OCI-LY7 (cell line): ENCODE measurements at regions not wholly inside any gene's neighbourhood (a gene's known extent, or its start where the extent isn't known, plus 50 kb on each side); places are given as distances from the start of the nearest gene placed in this dataset.

ENCODE experiments used
- BruUV-seq: library from RNA; stranded (reverse); fragments of 400-500 nt; replicated peaks from 2 replicates; lab custom pipeline; 2021; lab: Mats Ljungman, UMichigan
- CTCF ChIA-PET: fragments of 300-600 bp; sonication (Branson Sonifier 250); formaldehyde crosslinking; loops from one replicate; lab custom pipeline; 2022; ENCODE audit warnings: antibody characterized with exemption; ENCODE audit not compliant: unreplicated experiment; lab: Charles Lee
- POLR2A ChIA-PET: fragments of 300-600 bp; sonication (Branson Sonifier 250); formaldehyde crosslinking; loops from one replicate; lab custom pipeline; 2022; ENCODE audit warnings: antibody characterized with exemption; lab: Charles Lee
- DNase-seq: peaks from one replicate; pipeline ENCODE4 v3.0.0-alpha.2; 2015; ENCODE audit warnings: low spot score
- H2AFZ ChIP-seq: fragments of 200-600 bp; sonication (generic), shearing (Covaris generic); 2 replicates; pipeline ENCODE4 v1.6.1; 2014; ENCODE audit warnings: mild to moderate bottlenecking, antibody characterized with exemption, low read length, moderate library complexity
- H3K27ac ChIP-seq: fragments of 200-600 bp; sonication (generic); 2 replicates; pipeline ENCODE4 v1.5.1; 2014; ENCODE audit warnings: mixed run types, low read depth, mild to moderate bottlenecking, moderate library complexity, low read length, inconsistent platforms; ENCODE audit not compliant: poor library complexity, severe bottlenecking
- H3K36me3 ChIP-seq: fragments of 200-600 bp; sonication (generic); 2 replicates; pipeline ENCODE4 v1.6.1; 2014; ENCODE audit warnings: mild to moderate bottlenecking, antibody characterized with exemption, low read length, moderate library complexity, mixed read lengths; ENCODE audit not compliant: insufficient read depth
- H3K4me1 ChIP-seq: fragments of 200-600 bp; sonication (generic); 2 replicates; pipeline ENCODE4 v1.5.1; 2014; ENCODE audit warnings: mild to moderate bottlenecking, low read length; ENCODE audit not compliant: insufficient read depth, poor library complexity, severe bottlenecking
- H3K4me2 ChIP-seq: fragments of 200-600 bp; sonication (generic); 2 replicates; pipeline ENCODE4 v1.6.1; 2014; ENCODE audit warnings: mild to moderate bottlenecking, low read length
- H3K4me3 ChIP-seq: fragments of 200-600 bp; sonication (generic); 2 replicates; pipeline ENCODE4 v1.5.1; 2014; ENCODE audit warnings: mild to moderate bottlenecking, low read depth, low read length; ENCODE audit not compliant: poor library complexity, severe bottlenecking
- H3K79me2 ChIP-seq: fragments of 200-600 bp; sonication (generic); 2 replicates; pipeline ENCODE4 v1.6.1; 2016; ENCODE audit warnings: low read depth, mild to moderate bottlenecking, low read length, moderate library complexity, mixed read lengths; ENCODE audit not compliant: insufficient read depth
- H3K9me2 ChIP-seq: fragments of 200-600 bp; sonication (generic); 2 replicates; pipeline ENCODE4 v1.6.1; 2016; ENCODE audit warnings: mild to moderate bottlenecking, low read length, mixed read lengths; ENCODE audit not compliant: insufficient read depth
- H3K9me3 ChIP-seq: fragments of 200-600 bp; sonication (generic); 2 replicates; pipeline ENCODE4 v1.6.1; 2014; ENCODE audit warnings: mild to moderate bottlenecking, mixed run types, low read length, mixed read lengths
- H4K20me1 ChIP-seq: fragments of 200-600 bp; sonication (generic); 2 replicates; pipeline ENCODE4 v1.6.1; 2014; ENCODE audit warnings: mild to moderate bottlenecking, antibody characterized with exemption, low read length, moderate library complexity, mixed read lengths; ENCODE audit not compliant: insufficient read depth
- EZH2phosphoT487 ChIP-seq: fragments of 200-600 bp; sonication (generic); IDR thresholded peaks from 2 replicates; pipeline ENCODE4 v1.6.1; 2018; ENCODE audit warnings: low read depth, borderline replicate concordance, mild to moderate bottlenecking, mixed run types, antibody characterized with exemption, low read length, moderate library complexity, mixed read lengths
- intact Hi-C: fragments of 100-400 bp; cut with micrococcal nuclease; formaldehyde crosslinking; loops from one replicate; pipeline ENCODE4 v1.10.0; 2022; ENCODE audit not compliant: unreplicated experiment
- TF ChIP-seq, protein P1 (sequence below): fragments of 200-600 bp; sonication (generic); conservative IDR thresholded peaks from 2 replicates; pipeline ENCODE4 v1.5.1; 2014; ENCODE audit warnings: mild to moderate bottlenecking, antibody characterized with exemption, low read length, moderate library complexity, mixed read lengths

DNA sequence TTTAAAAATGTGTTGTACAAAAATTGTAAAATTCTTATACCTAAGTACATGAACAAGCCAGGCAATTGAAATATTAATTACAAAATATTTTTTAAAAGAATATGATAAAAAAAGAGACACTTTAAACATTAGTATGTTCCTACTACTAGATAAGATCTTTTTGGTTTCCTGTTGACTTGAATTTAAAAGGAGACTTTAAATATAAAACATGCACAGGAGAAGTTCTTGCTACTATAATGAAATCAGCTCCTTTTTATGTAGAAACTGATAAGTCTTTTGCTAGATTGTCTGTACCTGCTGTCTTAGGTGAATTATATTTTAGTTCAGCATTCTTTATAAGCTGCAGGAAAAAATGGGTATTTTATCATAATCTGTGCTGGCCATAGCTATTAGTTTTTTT lies 140.2 kb downstream of the TNFSF13B start:
- Histone ChIP-seq H3K9me3 (no peaks in the 10 kb centered on the region), H3K36me3 (no peaks in the 10 kb centered on the region), H2AFZ (no peak overlapping the region), H3K4me3 (no peak overlapping the region), H3K79me2 (no peaks in the 10 kb centered on the region), H3K4me1 (no peaks in the 10 kb centered on the region), H3K27ac (no peak overlapping the region), H4K20me1 (no peaks in the 10 kb centered on the region), H3K4me2 (no peak overlapping the region), H3K9me2 (no peaks in the 10 kb centered on the region)
- POLR2A ChIA-PET = no interaction called here
- intact Hi-C loops = no loop called here
- no peak for DNase-seq
- CTCF ChIA-PET = no interaction called here
- TF ChIP-seq EZH2phosphoT487 = no peak
- TF ChIP-seq, protein P1, sequence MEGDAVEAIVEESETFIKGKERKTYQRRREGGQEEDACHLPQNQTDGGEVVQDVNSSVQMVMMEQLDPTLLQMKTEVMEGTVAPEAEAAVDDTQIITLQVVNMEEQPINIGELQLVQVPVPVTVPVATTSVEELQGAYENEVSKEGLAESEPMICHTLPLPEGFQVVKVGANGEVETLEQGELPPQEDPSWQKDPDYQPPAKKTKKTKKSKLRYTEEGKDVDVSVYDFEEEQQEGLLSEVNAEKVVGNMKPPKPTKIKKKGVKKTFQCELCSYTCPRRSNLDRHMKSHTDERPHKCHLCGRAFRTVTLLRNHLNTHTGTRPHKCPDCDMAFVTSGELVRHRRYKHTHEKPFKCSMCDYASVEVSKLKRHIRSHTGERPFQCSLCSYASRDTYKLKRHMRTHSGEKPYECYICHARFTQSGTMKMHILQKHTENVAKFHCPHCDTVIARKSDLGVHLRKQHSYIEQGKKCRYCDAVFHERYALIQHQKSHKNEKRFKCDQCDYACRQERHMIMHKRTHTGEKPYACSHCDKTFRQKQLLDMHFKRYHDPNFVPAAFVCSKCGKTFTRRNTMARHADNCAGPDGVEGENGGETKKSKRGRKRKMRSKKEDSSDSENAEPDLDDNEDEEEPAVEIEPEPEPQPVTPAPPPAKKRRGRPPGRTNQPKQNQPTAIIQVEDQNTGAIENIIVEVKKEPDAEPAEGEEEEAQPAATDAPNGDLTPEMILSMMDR = no peak
- no TSS peak for BruUV-seq

DNA sequence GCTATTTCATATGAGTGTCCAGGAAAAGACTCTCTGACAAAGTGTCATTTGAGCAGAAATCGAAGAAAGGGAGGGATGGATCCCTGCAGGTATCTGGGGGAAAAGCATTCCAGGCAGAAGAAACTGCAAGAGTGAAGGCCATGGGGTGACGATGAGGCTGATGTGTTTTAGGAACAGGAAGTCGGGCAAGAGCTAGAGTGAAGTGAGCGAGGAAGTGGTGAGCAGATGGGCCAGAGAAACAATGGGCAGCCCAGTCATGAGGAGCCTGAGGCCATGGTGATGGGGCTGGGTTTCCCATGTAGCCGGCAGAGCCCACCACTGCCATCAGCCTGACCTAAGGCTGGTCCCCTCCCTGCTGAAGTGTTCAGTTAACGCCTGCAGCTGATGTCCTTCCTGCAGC lies 150.2 kb downstream of the TNFSF13B start:
- CTCF ChIA-PET = no interaction called here

DNA sequence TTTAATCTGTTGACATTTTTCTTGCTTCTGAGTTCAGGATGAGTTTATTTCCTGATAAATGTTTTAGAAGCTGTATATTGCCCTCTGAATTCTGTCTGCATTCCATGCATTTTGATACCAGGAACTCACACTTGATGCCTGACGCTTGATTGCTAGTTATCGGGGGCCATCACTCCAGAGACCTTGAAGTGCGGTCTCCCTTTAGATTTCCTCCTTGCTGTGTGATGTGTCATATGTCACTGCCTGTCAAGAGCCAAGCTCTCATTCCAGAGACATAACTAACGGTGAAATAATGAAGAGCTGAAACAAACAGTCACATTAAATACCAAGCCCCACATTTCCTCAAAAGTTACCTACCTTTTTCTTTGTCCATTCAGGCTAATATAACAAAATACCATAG lies 155.5 kb downstream of the TNFSF13B start:
- H3K4me2 ChIP-seq = no peak overlapping the region
- H3K4me1 ChIP-seq = no peaks in the 10 kb centered on the region
- no peak overlapping the region for H3K27ac ChIP-seq
- no peak for DNase-seq
- TF ChIP-seq, protein P1 = no peak
- no peak for TF ChIP-seq EZH2phosphoT487
- intact Hi-C loops = no loop called here
- H3K36me3 ChIP-seq = no peaks in the 10 kb centered on the region
- POLR2A ChIA-PET = interaction anchor here (0.7 kb wide), 1 partner anchor 1405 kb away, joined by 3 read pairs; no protein-coding TSS in a partner anchor
- no peaks in the 10 kb centered on the region for H3K79me2 ChIP-seq
- no peak overlapping the region for H2AFZ ChIP-seq
- BruUV-seq = no TSS peak
- no peak overlapping the region for H3K4me3 ChIP-seq
- H3K9me3 ChIP-seq = no peaks in the 10 kb centered on the region
- CTCF ChIA-PET = no interaction called here
- no peaks in the 10 kb centered on the region for H4K20me1 ChIP-seq
- no peaks in the 10 kb centered on the region for H3K9me2 ChIP-seq

More for the DNA sequence above, 150.2 kb downstream of the TNFSF13B start:
- DNase-seq = no peak
- Histone ChIP-seq H3K4me1 (no peaks in the 10 kb centered on the region), H3K4me2 (no peak overlapping the region), H4K20me1 (no peaks in the 10 kb centered on the region), H3K36me3 (no peaks in the 10 kb centered on the region), H3K4me3 (no peak overlapping the region), H3K9me2 (no peaks in the 10 kb centered on the region), H3K27ac (no peak overlapping the region), H2AFZ (no peak overlapping the region), H3K9me3 (no peaks in the 10 kb centered on the region), H3K79me2 (no peaks in the 10 kb centered on the region)
- BruUV-seq = no TSS peak
- POLR2A ChIA-PET = no interaction called here
- TF ChIP-seq EZH2phosphoT487 = no peak
- intact Hi-C loops = no loop called here
